NCI-H2171 treated with DMSO at 0.1 percent for 48 hours (cell line): ENCODE measurements at regions not wholly inside any gene's neighbourhood (a gene's known extent, or its start where the extent isn't known, plus 50 kb on each side); places are given as distances from the start of the nearest gene placed in this dataset.

Experiments
- DNase-seq: peaks from one replicate; lab custom pipeline; 2025; lab: John Stamatoyannopoulos, UW

DNA sequence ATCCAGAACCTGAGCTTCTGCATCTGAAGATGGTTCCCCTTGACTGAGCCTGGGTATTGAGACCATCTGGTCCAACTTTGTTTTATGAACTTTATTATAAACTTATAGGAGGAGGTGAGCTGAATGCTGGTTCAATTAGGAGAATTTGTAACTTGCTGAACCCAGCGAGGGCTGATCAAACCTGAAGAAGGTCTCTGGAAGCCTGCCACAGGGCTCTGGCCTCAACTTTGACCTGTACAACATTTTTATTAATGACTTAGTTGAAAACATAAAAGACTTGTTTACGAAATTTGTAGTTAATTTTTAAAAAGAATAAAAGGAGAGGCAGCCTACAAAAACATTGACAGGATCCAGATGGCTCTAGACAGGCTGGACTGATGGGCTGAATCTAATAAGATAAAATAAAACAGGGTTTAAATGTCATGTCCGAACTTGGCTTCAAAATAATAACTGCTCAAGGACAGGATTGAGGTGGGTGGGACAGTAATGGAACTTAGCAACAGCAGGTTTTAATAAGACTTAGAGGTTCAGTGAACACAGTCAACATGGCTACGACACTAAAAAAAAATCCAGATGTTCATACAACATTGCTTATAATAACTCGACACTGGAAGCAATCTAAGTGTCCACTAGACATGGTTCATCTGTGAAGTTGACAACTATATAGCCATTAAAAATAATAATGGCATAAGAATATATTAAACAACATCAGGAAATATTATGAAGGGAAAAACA is 53.4 kb upstream of the GJB5 start:
- DNase-seq: no peak
